Mesendoderm (in vitro differentiated cells): ENCODE measurements at regions not wholly inside any gene's neighbourhood (a gene's known extent, or its start where the extent isn't known, plus 50 kb on each side); places are given as distances from the start of the nearest gene placed in this dataset.

ENCODE experiments used
- DNase-seq: peaks from one replicate; pipeline ENCODE4 v3.0.0; 2013
- H2AK5ac ChIP-seq: 2 replicates; pipeline ENCODE4 v1.6.1; 2013; ENCODE audit warnings: low read length, inconsistent platforms
- H2BK120ac ChIP-seq: 2 replicates; pipeline ENCODE4 v1.6.1; 2013; ENCODE audit warnings: low read depth, mild to moderate bottlenecking, low read length, moderate library complexity, mixed read lengths
- H2BK15ac ChIP-seq: replicated peaks from 2 replicates; pipeline ENCODE4 v1.6.1; 2013; ENCODE audit warnings: low read depth, mild to moderate bottlenecking, moderate library complexity
- H2BK5ac ChIP-seq: 2 replicates; pipeline ENCODE4 v1.6.1; 2013; ENCODE audit warnings: low read length, inconsistent platforms
- H3K18ac ChIP-seq: 2 replicates; pipeline ENCODE4 v1.6.1; 2013; ENCODE audit warnings: mild to moderate bottlenecking, low read length, mixed read lengths
- H3K23ac ChIP-seq: one replicate; pipeline ENCODE4 v1.6.1; 2013; ENCODE audit warnings: low read length
- H3K27ac ChIP-seq: 2 replicates; pipeline ENCODE4 v1.5.1; 2013; ENCODE audit warnings: low read depth, mild to moderate bottlenecking, inconsistent platforms, low read length, moderate library complexity
- H3K27me3 ChIP-seq: 2 replicates; pipeline ENCODE4 v1.6.1; 2013; ENCODE audit warnings: low read length, control low read depth, mild to moderate bottlenecking, inconsistent platforms; ENCODE audit not compliant: insufficient read depth, poor library complexity
- H3K36me3 ChIP-seq: 2 replicates; pipeline ENCODE4 v1.6.1; 2013; ENCODE audit warnings: low read length, inconsistent platforms; ENCODE audit not compliant: control insufficient read depth, insufficient read depth
- H3K4ac ChIP-seq: one replicate; pipeline ENCODE4 v1.6.1; 2013; ENCODE audit warnings: low read depth, mild to moderate bottlenecking, low read length, moderate library complexity
- H3K4me1 ChIP-seq: 2 replicates; pipeline ENCODE4 v1.6.1; 2013; ENCODE audit warnings: low read depth, low read length, inconsistent platforms; ENCODE audit not compliant: control insufficient read depth
- H3K4me2 ChIP-seq: 2 replicates; pipeline ENCODE4 v1.6.1; 2013; ENCODE audit warnings: low read length
- H3K4me3 ChIP-seq: 2 replicates; pipeline ENCODE4 v1.5.1; 2013; ENCODE audit warnings: mild to moderate bottlenecking, low read length
- H3K56ac ChIP-seq: one replicate; pipeline ENCODE4 v1.6.1; 2013; ENCODE audit warnings: low read length
- H3K79me1 ChIP-seq: 2 replicates; pipeline ENCODE4 v1.6.1; 2013; ENCODE audit warnings: low read length, inconsistent platforms
- H3K79me2 ChIP-seq: 2 replicates; pipeline ENCODE4 v1.6.1; 2013; ENCODE audit warnings: mild to moderate bottlenecking, low read length; ENCODE audit not compliant: control insufficient read depth, insufficient read depth
- H3K9ac ChIP-seq: 2 replicates; pipeline ENCODE4 v1.6.1; 2013; ENCODE audit warnings: low read length, inconsistent platforms
- H4K5ac ChIP-seq: one replicate; pipeline ENCODE4 v1.6.1; 2013; ENCODE audit warnings: low read length
- H4K8ac ChIP-seq: one replicate; pipeline ENCODE4 v1.6.1; 2013; ENCODE audit warnings: low read depth, mild to moderate bottlenecking, control low read depth, low read length, moderate library complexity
- WGBS: extraction: QIAGEN DNeasy Blood & Tissue Kit; methylation state at CpG from one replicate; pipeline ENCODE4 v1.1.7; 2013; ENCODE audit warnings: low lambda C conversion rate, missing lambda C conversion rate; ENCODE audit not compliant: insufficient coverage; ENCODE audit errors: extremely low coverage; 5-methylcytosine and 5-hydroxymethylcytosine counted together

- no CpG with 5 or more reads among the region's 42 CpGs for WGBS
- no peak overlapping the region for H3K4me3 ChIP-seq
These were observed 825.6 kb upstream of the HS6ST1 start for GRCh38 chr2:129144082-129144791.

DNA sequence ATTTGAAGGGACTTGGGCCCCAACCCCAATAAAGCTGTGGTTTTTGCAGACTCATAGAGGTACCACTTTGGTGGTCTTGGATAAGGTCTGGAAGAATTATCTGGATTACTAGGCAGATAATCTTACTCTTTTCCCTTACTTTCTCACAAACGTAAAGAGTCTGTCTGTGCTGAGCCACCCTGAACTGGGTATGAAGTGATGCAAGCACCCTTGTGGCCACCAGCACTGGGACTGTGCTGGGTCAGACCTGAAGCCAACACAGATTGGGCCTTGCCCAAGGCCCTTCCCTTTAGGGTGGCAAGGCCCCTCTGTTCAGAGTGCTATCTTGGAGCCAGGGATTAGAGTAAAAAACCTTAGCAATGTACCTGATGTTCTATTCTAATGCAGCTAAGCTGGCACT is 827.0 kb upstream of the RAB6C start:
- Histone ChIP-seq H3K9ac (no peak overlapping the region), H3K79me2 (no peaks in the 10 kb centered on the region), H3K36me3 (no peaks in the 10 kb centered on the region), H3K56ac (no peak overlapping the region), H2BK15ac (no peak overlapping the region), H3K79me1 (no peaks in the 10 kb centered on the region), H4K5ac (no peak overlapping the region), H3K4me1 (no peaks in the 10 kb centered on the region), H4K8ac (no peak overlapping the region), H3K18ac (no peak overlapping the region), H3K4me3 (no peak overlapping the region), H2BK120ac (no peak overlapping the region), H3K4me2 (no peak overlapping the region), H3K27ac (no peak overlapping the region), H3K23ac (no peak overlapping the region), H2AK5ac (no peak overlapping the region), H3K27me3 (no peaks in the 10 kb centered on the region), H3K4ac (no peak overlapping the region), H2BK5ac (no peak overlapping the region)
- no CpG with 5 or more reads among the region's 1 CpG for WGBS
- DNase-seq = no peak

More at GRCh38 chr2:129144082-129144791, 825.6 kb upstream of the HS6ST1 start:
- H2BK15ac ChIP-seq = no peak overlapping the region
- no peaks in the 10 kb centered on the region for H3K79me2 ChIP-seq
- no peak overlapping the region for H4K5ac ChIP-seq
- no peak overlapping the region for H4K8ac ChIP-seq
- no peak overlapping the region for H3K4me2 ChIP-seq
- no peaks in the 10 kb centered on the region for H3K27me3 ChIP-seq
- H3K23ac ChIP-seq = no peak overlapping the region
- no peak overlapping the region for H3K9ac ChIP-seq
- no peaks in the 10 kb centered on the region for H3K4me1 ChIP-seq
- no peak overlapping the region for H3K56ac ChIP-seq
- DNase-seq = no peak
- no peak overlapping the region for H3K4ac ChIP-seq
- H3K18ac ChIP-seq = no peak overlapping the region
- H2BK5ac ChIP-seq = no peak overlapping the region
- H2BK120ac ChIP-seq = no peak overlapping the region
- H3K36me3 ChIP-seq = no peaks in the 10 kb centered on the region
- H3K27ac ChIP-seq = no peak overlapping the region
- H3K79me1 ChIP-seq = no peaks in the 10 kb centered on the region
- no peak overlapping the region for H2AK5ac ChIP-seq

- H3K23ac ChIP-seq = no peak overlapping the region
- H3K4me2 ChIP-seq = no peak overlapping the region
- no peak overlapping the region for H3K4me3 ChIP-seq
- no peak overlapping the region for H4K5ac ChIP-seq
- no peak overlapping the region for H3K56ac ChIP-seq
- H3K79me1 ChIP-seq = no peaks in the 10 kb centered on the region
- no peak overlapping the region for H4K8ac ChIP-seq
- H3K18ac ChIP-seq = no peak overlapping the region
- H2BK120ac ChIP-seq = no peak overlapping the region
- no peaks in the 10 kb centered on the region for H3K79me2 ChIP-seq
- H3K4ac ChIP-seq = no peak overlapping the region
- no CpG with 5 or more reads among the region's 4 CpGs for WGBS
- no peak overlapping the region for H2AK5ac ChIP-seq
- H3K27me3 ChIP-seq = no peaks in the 10 kb centered on the region
- DNase-seq = no peak
- no peak overlapping the region for H2BK5ac ChIP-seq
- H3K36me3 ChIP-seq = no peaks in the 10 kb centered on the region
- H3K4me1 ChIP-seq = no peaks in the 10 kb centered on the region
- no peak overlapping the region for H3K9ac ChIP-seq
- H3K27ac ChIP-seq = no peak overlapping the region
- no peak overlapping the region for H2BK15ac ChIP-seq
These were observed 818.6 kb upstream of the RAB6C start for GRCh38 chr2:129160879-129161278.

DNA sequence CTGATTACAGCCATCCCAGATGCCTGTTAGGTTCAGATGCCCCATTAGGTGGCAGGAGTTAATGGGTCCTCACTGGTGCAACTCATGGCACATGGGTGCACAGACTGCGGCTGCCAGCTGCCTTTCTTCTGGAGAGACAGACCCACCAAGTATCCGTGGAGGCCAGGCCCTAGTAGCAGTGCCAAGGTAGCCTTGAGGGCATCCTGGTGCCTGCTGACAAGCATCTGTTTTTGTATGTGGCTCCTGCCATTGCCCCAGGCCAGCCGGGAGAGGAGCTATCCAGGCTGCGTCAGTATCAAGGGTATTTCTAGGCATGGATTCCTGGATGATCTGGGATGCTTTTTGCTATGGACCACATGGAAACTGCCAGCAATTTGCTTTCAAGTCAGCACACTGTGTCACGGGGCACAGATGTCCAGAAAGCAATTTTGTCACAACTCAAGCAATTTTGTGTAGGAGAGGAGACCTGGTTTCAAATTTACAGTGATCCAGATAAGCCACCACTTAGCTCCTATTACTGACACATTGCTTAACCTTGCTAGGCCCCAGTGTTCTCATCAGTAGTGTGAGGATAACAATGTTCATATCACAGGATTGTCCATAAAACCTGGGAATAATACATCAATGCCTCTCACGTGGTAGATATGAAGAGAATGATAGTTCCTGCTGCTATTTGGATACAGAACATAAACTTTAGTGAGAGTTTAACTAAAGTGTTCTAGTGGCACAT is 815.1 kb upstream of the RAB6C start:
- no CpG with 5 or more reads among the region's 6 CpGs for WGBS
- no peak overlapping the region for H2AK5ac ChIP-seq
- no peak overlapping the region for H4K8ac ChIP-seq
- H3K27ac ChIP-seq = no peak overlapping the region
- no peak overlapping the region for H3K9ac ChIP-seq
- no peaks in the 10 kb centered on the region for H3K79me2 ChIP-seq
- H2BK15ac ChIP-seq = no peak overlapping the region
- no peak overlapping the region for H4K5ac ChIP-seq
- H3K27me3 ChIP-seq = no peaks in the 10 kb centered on the region
- H2BK5ac ChIP-seq = no peak overlapping the region
- no peak overlapping the region for H3K4ac ChIP-seq
- H3K4me1 ChIP-seq = no peaks in the 10 kb centered on the region
- H3K36me3 ChIP-seq = no peaks in the 10 kb centered on the region
- DNase-seq = no peak
- no peak overlapping the region for H3K18ac ChIP-seq
- H3K79me1 ChIP-seq = no peaks in the 10 kb centered on the region
- no peak overlapping the region for H3K23ac ChIP-seq
- H3K56ac ChIP-seq = no peak overlapping the region
- no peak overlapping the region for H2BK120ac ChIP-seq
- H3K4me2 ChIP-seq = no peak overlapping the region
- H3K4me3 ChIP-seq = no peak overlapping the region

DNA sequence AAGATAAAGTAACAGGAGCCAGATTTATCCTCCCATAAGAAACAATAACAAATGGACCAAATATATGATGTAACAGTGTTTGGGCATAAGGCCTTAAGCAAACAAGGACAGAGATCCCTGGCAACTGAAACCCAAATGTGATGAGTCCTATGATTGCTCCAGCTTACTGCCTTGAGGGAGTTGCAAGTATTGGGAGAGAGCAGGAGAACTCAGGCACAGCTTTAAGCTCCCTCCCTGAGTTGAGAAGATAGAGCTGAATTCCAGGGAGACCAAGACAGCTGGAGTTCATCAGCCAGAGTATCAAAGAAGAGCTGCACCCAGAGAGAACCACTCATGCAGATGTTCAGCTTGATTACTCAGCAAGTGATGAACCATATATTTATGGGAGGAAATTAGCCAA is 814.5 kb upstream of the RAB6C start:
- Histone ChIP-seq H3K23ac (no peak overlapping the region), H3K36me3 (no peaks in the 10 kb centered on the region), H3K4ac (no peak overlapping the region), H3K4me1 (no peaks in the 10 kb centered on the region), H3K27me3 (no peaks in the 10 kb centered on the region), H2BK5ac (no peak overlapping the region), H2BK120ac (no peak overlapping the region), H3K9ac (no peak overlapping the region), H3K79me1 (no peaks in the 10 kb centered on the region), H3K79me2 (no peaks in the 10 kb centered on the region), H2AK5ac (no peak overlapping the region), H3K27ac (no peak overlapping the region), H3K4me2 (no peak overlapping the region), H3K18ac (no peak overlapping the region), H4K8ac (no peak overlapping the region), H3K56ac (no peak overlapping the region), H2BK15ac (no peak overlapping the region), H3K4me3 (no peak overlapping the region), H4K5ac (no peak overlapping the region)
- DNase-seq = no peak
